ENCODE measurements at regions not wholly inside any gene's neighbourhood (a gene's known extent, or its start where the extent isn't known, plus 50 kb on each side); places are given as distances from the start of the nearest gene placed in this dataset.

DNA sequence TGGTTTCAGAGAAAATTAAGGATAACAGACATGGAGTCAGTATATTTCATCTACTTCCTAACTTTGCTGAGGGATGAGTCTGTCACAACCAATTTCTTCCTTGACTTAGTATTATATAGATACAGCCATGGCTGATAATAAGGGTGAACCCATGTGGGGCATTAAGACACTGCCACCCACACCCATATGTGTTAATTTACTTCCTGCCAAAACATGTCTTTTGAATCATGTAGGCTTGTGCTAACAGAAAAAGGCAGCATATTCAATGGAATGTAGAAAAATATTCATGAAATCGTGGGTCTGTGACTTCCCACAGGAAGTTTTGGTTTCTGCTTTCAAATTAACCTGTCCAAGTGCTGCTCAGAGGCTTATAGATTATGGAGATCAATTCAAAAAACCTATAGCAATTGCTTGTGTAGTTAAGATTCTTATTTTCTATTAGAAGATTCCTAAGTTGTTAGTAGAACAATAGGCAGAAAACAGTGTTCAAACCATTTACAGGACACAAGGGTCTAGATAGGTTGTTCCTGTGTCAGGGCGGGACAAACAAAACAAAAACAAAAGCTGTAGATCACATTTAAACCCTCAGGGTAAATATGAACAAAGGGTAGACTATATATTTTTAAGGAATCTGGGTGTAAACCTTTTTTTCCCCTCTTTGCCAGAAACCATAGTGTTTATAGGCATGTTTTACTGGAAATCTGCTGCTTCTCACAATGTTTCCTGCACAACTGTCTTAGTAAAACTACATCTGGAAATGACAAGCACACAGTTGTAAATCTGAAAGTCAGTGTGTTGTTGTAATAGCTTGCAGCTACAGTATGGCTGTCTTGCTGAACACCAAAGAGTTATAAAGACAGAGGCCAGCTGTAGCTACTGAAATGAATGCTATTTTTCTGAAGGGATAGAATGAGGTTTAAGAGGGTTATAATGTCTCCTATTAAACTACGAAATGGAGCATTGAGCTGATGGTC, 691.2 kb downstream of the EPHA4 start:
- no peaks in the 10 kb centered on the region for H3K4me1 ChIP-seq (ENCODE audit: control insufficient read depth, insufficient read depth, low read length, poor library complexity, severe bottlenecking)
- 83 to 91% methylated on average over 1 of the region's 3 CpGs for WGBS, 2 experiments (ENCODE audit: insufficient coverage in 2 of 2)
- no peak overlapping the region for H3K27ac ChIP-seq (ENCODE audit: low read depth, low read length, severe bottlenecking)
- H3K4me3 ChIP-seq (ENCODE audit: extremely low read depth, insufficient read depth, low read length, poor library complexity, severe bottlenecking) = no peak overlapping the region
- H3K9me3 ChIP-seq (ENCODE audit: control insufficient read depth, low read length) = no peaks in the 10 kb centered on the region
- H3K36me3 ChIP-seq (ENCODE audit: control insufficient read depth, insufficient read depth, low read length) = no peaks in the 10 kb centered on the region

DNA sequence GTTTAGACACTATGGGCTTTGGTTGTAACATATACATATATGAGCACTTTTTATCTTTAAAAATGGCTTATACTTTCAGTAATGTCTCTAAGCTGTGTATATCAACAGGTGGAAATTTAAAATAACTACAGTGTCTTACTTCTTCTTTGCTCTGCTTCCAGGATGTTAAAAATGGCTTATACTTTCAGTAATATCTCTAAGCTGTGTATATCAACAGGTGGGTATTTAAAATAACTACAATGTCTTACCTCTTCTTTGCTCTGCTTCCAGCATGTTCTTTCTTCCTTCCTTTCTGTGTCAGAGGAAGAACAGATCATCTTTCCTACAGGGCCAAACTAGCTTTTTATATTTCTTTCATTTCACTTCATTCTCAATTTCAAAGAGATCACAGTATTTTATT, 689.6 kb downstream of the EPHA4 start:
- Histone ChIP-seq H3K4me1 (ENCODE audit: control insufficient read depth, insufficient read depth, low read length, poor library complexity, severe bottlenecking) (no peaks in the 10 kb centered on the region), H3K9me3 (ENCODE audit: control insufficient read depth, low read length) (no peaks in the 10 kb centered on the region), H3K4me3 (ENCODE audit: extremely low read depth, insufficient read depth, low read length, poor library complexity, severe bottlenecking) (no peak overlapping the region), H3K36me3 (ENCODE audit: control insufficient read depth, insufficient read depth, low read length) (no peaks in the 10 kb centered on the region), H3K27ac (ENCODE audit: low read depth, low read length, severe bottlenecking) (no peak overlapping the region)

DNA sequence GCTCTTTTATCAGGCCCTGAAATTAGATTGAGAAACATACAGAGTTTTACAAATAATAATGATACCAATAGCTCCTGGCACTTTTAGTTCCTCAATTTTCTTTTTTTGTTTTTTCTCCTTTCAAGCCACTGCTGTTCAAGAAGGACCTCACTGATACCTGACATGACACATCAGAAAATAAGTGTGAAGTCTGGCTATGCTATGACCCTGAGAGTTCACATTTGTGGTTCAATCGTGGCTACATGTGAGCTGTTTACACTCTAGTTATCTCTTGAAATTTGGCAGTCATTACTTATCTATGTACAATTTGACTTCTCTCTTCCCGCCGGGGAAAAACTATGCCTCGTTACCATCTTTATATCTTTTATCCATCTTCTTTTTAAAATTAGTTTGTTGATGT, 686.5 kb downstream of the EPHA4 start:
- Histone ChIP-seq H3K9me3 (ENCODE audit: control insufficient read depth, low read length) (peaks cover 2% of the 10 kb centered on the region), H3K4me3 (ENCODE audit: extremely low read depth, insufficient read depth, low read length, poor library complexity, severe bottlenecking) (no peak overlapping the region), H3K36me3 (ENCODE audit: control insufficient read depth, insufficient read depth, low read length) (no peaks in the 10 kb centered on the region), H3K27ac (ENCODE audit: low read depth, low read length, severe bottlenecking) (no peak overlapping the region), H3K4me1 (ENCODE audit: control insufficient read depth, insufficient read depth, low read length, poor library complexity, severe bottlenecking) (no peaks in the 10 kb centered on the region)
- WGBS, 2 experiments (ENCODE audit: insufficient coverage in 2 of 2) = no CpG with 5 or more reads among the region's 4 CpGs

DNA sequence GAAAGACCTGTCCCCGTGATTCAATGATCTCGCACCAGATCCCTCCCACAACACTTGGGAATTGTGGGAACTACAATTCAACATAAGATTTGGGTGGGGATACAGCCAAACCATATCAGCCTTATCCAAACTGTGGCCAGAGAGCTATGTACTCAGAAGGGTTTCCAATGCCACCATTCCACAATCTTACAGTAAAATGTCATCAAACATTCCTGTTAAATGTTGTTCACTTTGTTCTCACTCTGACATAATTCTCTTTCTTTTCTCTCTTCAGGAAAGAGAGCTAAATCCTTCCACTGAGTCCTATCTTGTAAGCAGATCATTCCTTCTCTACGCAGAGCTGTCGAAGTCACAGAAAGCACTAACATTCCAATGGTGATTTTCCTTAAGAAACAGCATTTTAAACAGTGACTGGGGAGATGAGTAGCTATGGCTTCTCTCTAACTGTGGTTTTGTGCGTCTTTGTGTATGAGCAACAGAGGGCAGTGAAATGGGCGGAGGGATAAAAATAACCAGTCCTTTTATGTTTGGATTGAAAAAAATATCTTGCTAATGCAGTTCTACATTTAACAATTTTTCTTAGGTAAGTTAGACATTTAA, 684.7 kb downstream of the EPHA4 start:
- Histone ChIP-seq H3K9me3 (ENCODE audit: control insufficient read depth, low read length) (peaks cover 7% of the 10 kb centered on the region), H3K4me1 (ENCODE audit: control insufficient read depth, insufficient read depth, low read length, poor library complexity, severe bottlenecking) (peaks cover 4% of the 10 kb centered on the region), H3K27ac (ENCODE audit: low read depth, low read length, severe bottlenecking) (peak overlapping the region; percentile 3), H3K36me3 (ENCODE audit: control insufficient read depth, insufficient read depth, low read length) (no peaks in the 10 kb centered on the region), H3K4me3 (ENCODE audit: extremely low read depth, insufficient read depth, low read length, poor library complexity, severe bottlenecking) (no peak overlapping the region)
- 74 to 90% methylated on average over 3 to 4 of the region's 6 CpGs for WGBS, 2 experiments (ENCODE audit: insufficient coverage in 2 of 2)

DNA sequence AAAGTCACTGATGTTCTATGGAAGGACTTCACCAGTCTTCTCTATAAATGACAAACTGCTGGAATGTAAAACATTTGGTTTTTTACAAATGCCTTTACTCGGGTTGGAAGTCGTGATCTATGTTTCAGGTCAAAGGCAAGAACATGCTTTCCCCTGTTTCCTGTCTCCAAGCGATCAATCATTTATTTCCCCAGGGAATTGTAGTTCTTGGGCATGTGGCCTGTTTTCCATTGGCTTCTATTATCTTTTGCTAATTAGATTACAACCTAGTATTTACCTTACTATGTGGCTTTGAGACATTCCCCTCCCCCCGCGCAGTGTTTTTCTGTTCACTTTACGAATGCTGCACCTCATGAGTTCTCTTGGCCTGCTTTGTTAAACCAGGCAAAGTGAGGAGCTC, 684.2 kb downstream of the EPHA4 start:
- 82 to 100% methylated on average over 2 to 3 of the region's 6 CpGs for WGBS, 2 experiments (ENCODE audit: insufficient coverage in 2 of 2)

DNA sequence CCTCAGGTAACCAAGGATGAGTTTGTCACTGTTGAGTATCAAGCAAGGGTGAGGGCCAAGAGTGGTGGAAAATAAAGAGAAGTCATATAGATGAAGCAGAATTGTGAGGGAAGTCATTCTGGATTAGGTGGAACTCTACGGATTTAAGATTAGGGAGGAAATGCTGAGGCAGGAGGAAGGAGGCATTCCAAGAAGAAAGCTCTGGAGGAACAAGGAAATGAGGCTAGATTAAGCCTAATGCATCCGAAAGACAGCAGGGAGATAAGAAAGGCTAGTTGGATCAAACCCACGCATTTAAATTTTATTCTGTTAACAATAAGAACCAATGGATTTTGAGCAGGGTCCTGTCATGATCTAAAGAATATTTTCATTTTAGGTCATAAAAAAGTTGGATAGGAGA, 681.2 kb downstream of the EPHA4 start:
- Histone ChIP-seq H3K27ac (ENCODE audit: low read depth, low read length, severe bottlenecking) (peak overlapping the region; percentile 54), H3K36me3 (ENCODE audit: control insufficient read depth, insufficient read depth, low read length) (no peaks in the 10 kb centered on the region), H3K4me1 (ENCODE audit: control insufficient read depth, insufficient read depth, low read length, poor library complexity, severe bottlenecking) (peaks cover 4% of the 10 kb centered on the region), H3K9me3 (ENCODE audit: control insufficient read depth, low read length) (peaks cover 7% of the 10 kb centered on the region), H3K4me3 (ENCODE audit: extremely low read depth, insufficient read depth, low read length, poor library complexity, severe bottlenecking) (no peak overlapping the region)
- WGBS, 2 experiments (ENCODE audit: insufficient coverage in 2 of 2) = 85 to 90% methylated on average over 1 of the region's 3 CpGs

More for the DNA sequence above, 684.2 kb downstream of the EPHA4 start:
- peaks cover 7% of the 10 kb centered on the region for H3K9me3 ChIP-seq (ENCODE audit: control insufficient read depth, low read length)
- peaks cover 4% of the 10 kb centered on the region for H3K4me1 ChIP-seq (ENCODE audit: control insufficient read depth, insufficient read depth, low read length, poor library complexity, severe bottlenecking)
- no peaks in the 10 kb centered on the region for H3K36me3 ChIP-seq (ENCODE audit: control insufficient read depth, insufficient read depth, low read length)
- H3K4me3 ChIP-seq (ENCODE audit: extremely low read depth, insufficient read depth, low read length, poor library complexity, severe bottlenecking) = no peak overlapping the region
- H3K27ac ChIP-seq (ENCODE audit: low read depth, low read length, severe bottlenecking) = peak overlapping the region; percentile 3

DNA sequence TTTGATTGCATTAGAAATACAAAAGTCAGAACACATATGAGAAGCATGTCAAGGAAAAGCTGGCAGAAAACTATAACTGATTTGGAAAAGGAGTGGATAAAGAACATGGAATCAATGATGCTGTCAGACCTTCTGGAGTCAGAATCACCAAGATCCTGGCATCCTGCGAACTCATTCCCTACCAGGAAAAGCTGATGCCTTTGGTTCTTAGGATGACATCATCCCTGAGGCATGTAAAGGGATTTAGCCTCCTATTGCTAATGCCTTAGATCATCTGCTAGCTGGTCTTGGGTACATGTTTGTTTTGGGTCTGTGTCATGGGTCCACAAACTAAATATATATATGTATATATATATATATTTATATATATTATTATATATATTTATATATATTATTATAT, 680.7 kb downstream of the EPHA4 start:
- Histone ChIP-seq H3K4me3 (ENCODE audit: extremely low read depth, insufficient read depth, low read length, poor library complexity, severe bottlenecking) (no peak overlapping the region), H3K36me3 (ENCODE audit: control insufficient read depth, insufficient read depth, low read length) (no peaks in the 10 kb centered on the region), H3K9me3 (ENCODE audit: control insufficient read depth, low read length) (peaks cover 7% of the 10 kb centered on the region), H3K4me1 (ENCODE audit: control insufficient read depth, insufficient read depth, low read length, poor library complexity, severe bottlenecking) (peaks cover 4% of the 10 kb centered on the region), H3K27ac (ENCODE audit: low read depth, low read length, severe bottlenecking) (peak overlapping the region; percentile 54)
- 40 to 75% methylated on average over 1 of the region's 1 CpG for WGBS, 2 experiments (ENCODE audit: insufficient coverage in 2 of 2)

DNA sequence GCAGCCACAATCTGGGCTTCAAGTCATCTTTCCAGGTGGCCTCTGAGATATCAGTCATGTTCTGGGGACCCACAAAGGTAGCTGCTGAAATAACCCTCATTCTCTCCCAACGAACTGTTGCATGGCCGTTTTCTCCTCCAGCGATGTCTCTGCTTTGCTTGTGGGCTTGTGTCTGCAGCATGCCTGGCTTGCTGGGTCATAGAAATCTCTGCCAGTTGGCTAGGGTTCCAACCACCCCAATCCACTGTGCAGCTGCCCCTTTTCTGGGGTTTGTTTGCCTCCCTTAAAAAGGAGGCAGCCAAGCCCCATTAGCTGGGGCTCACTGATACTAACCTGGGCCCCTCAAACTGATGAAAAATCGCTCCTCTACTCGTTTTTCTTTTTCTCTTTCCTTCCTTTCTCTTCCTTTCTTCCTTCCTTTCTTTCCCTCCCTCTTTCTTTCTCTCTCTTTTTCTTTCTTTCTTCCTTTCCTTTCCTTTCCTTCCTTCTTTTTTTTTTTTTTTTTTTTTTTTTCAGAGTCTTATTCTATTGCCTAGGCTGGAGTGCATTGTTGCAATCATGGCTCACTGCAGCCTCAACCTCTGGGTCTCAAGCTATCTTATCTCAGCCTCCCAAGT, 680.0 kb downstream of the EPHA4 start:
- WGBS, 2 experiments (ENCODE audit: insufficient coverage in 2 of 2) = 85 to 90% methylated on average over 5 of the region's 5 CpGs
- Histone ChIP-seq H3K36me3 (ENCODE audit: control insufficient read depth, insufficient read depth, low read length) (no peaks in the 10 kb centered on the region), H3K9me3 (ENCODE audit: control insufficient read depth, low read length) (peaks cover 7% of the 10 kb centered on the region), H3K4me3 (ENCODE audit: extremely low read depth, insufficient read depth, low read length, poor library complexity, severe bottlenecking) (no peak overlapping the region), H3K27ac (ENCODE audit: low read depth, low read length, severe bottlenecking) (no peak overlapping the region), H3K4me1 (ENCODE audit: control insufficient read depth, insufficient read depth, low read length, poor library complexity, severe bottlenecking) (peaks cover 4% of the 10 kb centered on the region)

DNA sequence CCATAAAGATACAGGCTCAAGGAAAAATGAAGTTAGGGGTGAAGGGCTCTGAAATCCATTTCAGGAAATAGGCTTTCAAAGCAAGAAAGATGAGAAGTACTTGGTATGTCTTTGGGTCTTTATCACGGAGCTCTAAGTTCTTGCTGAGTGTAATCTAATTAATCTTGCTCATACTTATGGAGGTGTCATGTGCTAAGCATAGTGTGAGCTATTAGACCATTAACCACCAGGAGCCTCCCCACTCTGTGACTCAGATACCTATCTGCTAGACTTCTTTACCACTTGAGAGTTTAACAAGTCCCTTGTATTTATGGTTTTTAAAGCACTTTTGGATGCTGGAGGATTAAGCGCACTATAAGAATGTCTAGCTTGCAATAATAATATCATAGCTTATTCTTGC, 678.7 kb downstream of the EPHA4 start:
- Histone ChIP-seq H3K36me3 (ENCODE audit: control insufficient read depth, insufficient read depth, low read length) (no peaks in the 10 kb centered on the region), H3K9me3 (ENCODE audit: control insufficient read depth, low read length) (peaks cover 7% of the 10 kb centered on the region), H3K4me1 (ENCODE audit: control insufficient read depth, insufficient read depth, low read length, poor library complexity, severe bottlenecking) (peaks cover 4% of the 10 kb centered on the region), H3K27ac (ENCODE audit: low read depth, low read length, severe bottlenecking) (no peak overlapping the region), H3K4me3 (ENCODE audit: extremely low read depth, insufficient read depth, low read length, poor library complexity, severe bottlenecking) (no peak overlapping the region)
- 44% methylated on average over 1 of the region's 2 CpGs; no CpG with 5 or more reads in 1 of the 2 experiments for WGBS, 2 experiments (ENCODE audit: insufficient coverage in 2 of 2)

DNA sequence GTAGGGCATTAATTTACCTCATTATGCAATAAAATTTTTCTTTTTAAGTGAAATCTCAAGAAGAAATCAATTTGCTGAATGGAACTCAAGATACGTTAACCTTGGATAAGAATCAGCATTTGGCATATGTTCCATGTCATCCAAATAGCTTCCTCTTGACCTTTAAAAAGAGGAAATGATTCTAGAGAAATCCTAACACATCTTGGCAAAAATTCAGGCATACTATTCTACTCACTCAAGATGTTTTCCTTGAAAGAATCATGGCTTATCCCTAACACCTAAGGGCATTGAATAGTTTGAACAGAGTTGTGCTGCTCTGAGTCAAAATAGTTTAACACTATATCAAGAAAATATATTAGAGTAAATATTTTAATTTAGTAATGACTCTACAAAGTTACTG, 678.0 kb downstream of the EPHA4 start:
- H3K4me3 ChIP-seq (ENCODE audit: extremely low read depth, insufficient read depth, low read length, poor library complexity, severe bottlenecking) = no peak overlapping the region
- 100% methylated on average over 1 of the region's 1 CpG; no CpG with 5 or more reads in 1 of the 2 experiments for WGBS, 2 experiments (ENCODE audit: insufficient coverage in 2 of 2)
- no peak overlapping the region for H3K27ac ChIP-seq (ENCODE audit: low read depth, low read length, severe bottlenecking)
- peaks cover 4% of the 10 kb centered on the region for H3K4me1 ChIP-seq (ENCODE audit: control insufficient read depth, insufficient read depth, low read length, poor library complexity, severe bottlenecking)
- H3K9me3 ChIP-seq (ENCODE audit: control insufficient read depth, low read length) = peaks cover 7% of the 10 kb centered on the region
- H3K36me3 ChIP-seq (ENCODE audit: control insufficient read depth, insufficient read depth, low read length) = no peaks in the 10 kb centered on the region

Data from mesodermal cell (in vitro differentiated cells).